NT2/D1 (cell line): ENCODE measurements at regions not wholly inside any gene's neighbourhood (a gene's known extent, or its start where the extent isn't known, plus 50 kb on each side); places are given as distances from the start of the nearest gene placed in this dataset.

Source experiments
- DNase-seq: peaks from one replicate; pipeline ENCODE4 v3.0.0-alpha.2; 2011; ENCODE audit warnings: low read depth, low spot score
- H3K27me3 ChIP-seq: 2 replicates; pipeline ENCODE4 v1.6.0; 2011; ENCODE audit warnings: mild to moderate bottlenecking; ENCODE audit not compliant: insufficient read length, insufficient read depth
- H3K36me3 ChIP-seq: 2 replicates; pipeline ENCODE4 v1.6.1; 2011; ENCODE audit warnings: mild to moderate bottlenecking, low read length, mixed read lengths; ENCODE audit not compliant: insufficient read depth, insufficient read length
- H3K4me1 ChIP-seq: 2 replicates; pipeline ENCODE4 v1.5.1; 2011; ENCODE audit not compliant: insufficient read depth, insufficient read length
- H3K4me3 ChIP-seq: 2 replicates; pipeline ENCODE4 v1.5.1; 2011; ENCODE audit warnings: low read depth; ENCODE audit not compliant: insufficient read length
- H3K9ac ChIP-seq: 2 replicates; pipeline ENCODE4 v1.6.0; 2011; ENCODE audit warnings: low read depth; ENCODE audit not compliant: insufficient read length
- H3K9me3 ChIP-seq: 2 replicates; pipeline ENCODE4 v1.5.1; 2011; ENCODE audit warnings: mild to moderate bottlenecking, low read length; ENCODE audit not compliant: insufficient read depth
- SUZ12 ChIP-seq: IDR thresholded peaks from 2 replicates; pipeline ENCODE4 v1.6.1; 2011; ENCODE audit not compliant: insufficient read length, insufficient read depth; ENCODE audit errors: extremely low read depth
- YY1 ChIP-seq: IDR thresholded peaks from 2 replicates; pipeline ENCODE4 v1.6.1; 2011; ENCODE audit not compliant: insufficient read length, insufficient read depth
- ZNF274 ChIP-seq: IDR thresholded peaks from 2 replicates; pipeline ENCODE4 v1.6.1; 2011; ENCODE audit warnings: mild to moderate bottlenecking, low read depth, low read length

GRCh38 chr12:22876262-22876661, 251.3 kb downstream of the ETNK1 start:
- no peaks in the 10 kb centered on the region for H3K27me3 ChIP-seq
- H3K9me3 ChIP-seq = no peaks in the 10 kb centered on the region; the same call in none of the 2 replicates
- TF ChIP-seq YY1 (peak; percentile 56), SUZ12 (no peak), ZNF274 (no peak)
- H3K36me3 ChIP-seq = no peaks in the 10 kb centered on the region
- peak; percentile 35 for DNase-seq
- no peak overlapping the region for H3K4me3 ChIP-seq
- H3K9ac ChIP-seq = no peak overlapping the region
- H3K4me1 ChIP-seq = no peaks in the 10 kb centered on the region

GRCh38 chr12:22879203-22879602, 254.2 kb downstream of the ETNK1 start:
- TF ChIP-seq SUZ12 = no peak
- no peak for TF ChIP-seq ZNF274
- TF ChIP-seq YY1 = no peak
- H3K9ac ChIP-seq = no peak overlapping the region
- no peak overlapping the region for H3K4me3 ChIP-seq
- H3K9me3 ChIP-seq = no peaks in the 10 kb centered on the region; the same call in none of the 2 replicates
- H3K4me1 ChIP-seq = no peaks in the 10 kb centered on the region
- no peaks in the 10 kb centered on the region for H3K27me3 ChIP-seq
- H3K36me3 ChIP-seq = no peaks in the 10 kb centered on the region
- DNase-seq = no peak

GRCh38 chr12:22880331-22880730, 255.4 kb downstream of the ETNK1 start:
- DNase-seq = no peak
- no peak for TF ChIP-seq SUZ12
- no peak for TF ChIP-seq YY1
- TF ChIP-seq ZNF274 = no peak
- H3K36me3 ChIP-seq = no peaks in the 10 kb centered on the region
- H3K4me3 ChIP-seq = no peak overlapping the region
- no peaks in the 10 kb centered on the region for H3K4me1 ChIP-seq
- H3K27me3 ChIP-seq = no peaks in the 10 kb centered on the region
- H3K9ac ChIP-seq = no peak overlapping the region
- no peaks in the 10 kb centered on the region; the same call in none of the 2 replicates for H3K9me3 ChIP-seq

- Histone ChIP-seq H3K4me1 (no peaks in the 10 kb centered on the region), H3K4me3 (no peak overlapping the region), H3K36me3 (no peaks in the 10 kb centered on the region), H3K9ac (no peak overlapping the region), H3K9me3 (no peaks in the 10 kb centered on the region; the same call in none of the 2 replicates), H3K27me3 (no peaks in the 10 kb centered on the region)
- DNase-seq = no peak
- TF ChIP-seq SUZ12 (no peak), YY1 (no peak), ZNF274 (no peak)
Measured at GRCh38 chr12:22880807-22881206, 255.8 kb downstream of the ETNK1 start.

- Histone ChIP-seq H3K27me3 (no peaks in the 10 kb centered on the region), H3K9ac (no peak overlapping the region), H3K36me3 (no peaks in the 10 kb centered on the region), H3K4me3 (no peak overlapping the region), H3K9me3 (peaks cover 5% of the 10 kb centered on the region), H3K4me1 (no peaks in the 10 kb centered on the region)
- TF ChIP-seq ZNF274 (no peak), YY1 (no peak)
- no peak for DNase-seq
Measured at GRCh38 chr12:22881878-22882385, 257.0 kb downstream of the ETNK1 start.

- H3K36me3 ChIP-seq = no peaks in the 10 kb centered on the region
- no peaks in the 10 kb centered on the region for H3K4me1 ChIP-seq
- TF ChIP-seq SUZ12 (no peak), YY1 (no peak), ZNF274 (no peak)
- H3K9me3 ChIP-seq = peaks cover 9% of the 10 kb centered on the region; the same call in 1 of the 2 replicates
- no peak for DNase-seq
- H3K27me3 ChIP-seq = no peaks in the 10 kb centered on the region
- H3K9ac ChIP-seq = no peak overlapping the region
- H3K4me3 ChIP-seq = no peak overlapping the region
Measured at GRCh38 chr12:22882559-22882958, 257.6 kb downstream of the ETNK1 start.

GRCh38 chr12:22893878-22894277, 268.9 kb downstream of the ETNK1 start:
- DNase-seq = no peak
- Histone ChIP-seq H3K36me3 (no peaks in the 10 kb centered on the region), H3K9me3 (peaks cover 12% of the 10 kb centered on the region), H3K4me1 (no peaks in the 10 kb centered on the region), H3K4me3 (no peak overlapping the region), H3K27me3 (no peaks in the 10 kb centered on the region), H3K9ac (no peak overlapping the region)
- no peak for TF ChIP-seq YY1
- TF ChIP-seq ZNF274 = no peak

- no peak for TF ChIP-seq YY1
- no peak for TF ChIP-seq SUZ12
- TF ChIP-seq ZNF274 = no peak
- Histone ChIP-seq H3K9ac (no peak overlapping the region), H3K27me3 (no peaks in the 10 kb centered on the region), H3K4me1 (peaks cover 3% of the 10 kb centered on the region), H3K9me3 (peaks cover 17% of the 10 kb centered on the region), H3K4me3 (no peak overlapping the region), H3K36me3 (no peaks in the 10 kb centered on the region)
- DNase-seq = no peak
Measured at GRCh38 chr12:22899184-22899583, 274.2 kb downstream of the ETNK1 start.
